SK-N-SH (cell line): ENCODE measurements at regions not wholly inside any gene's neighbourhood (a gene's known extent, or its start where the extent isn't known, plus 50 kb on each side); places are given as distances from the start of the nearest gene placed in this dataset.

Experiments used
- CTCF ChIA-PET: fragments of 300-600, 350-600 bp; formaldehyde crosslinking; extraction: SDS; loops from one replicate; lab custom pipeline; 2021; lab: Yijun Ruan, JAX
- POLR2A ChIA-PET: fragments of 350-600 bp; sonication (Branson Sonifier 250); formaldehyde crosslinking; extraction: SDS; loops from one replicate; lab custom pipeline; 2020; ENCODE audit warnings: antibody characterized with exemption, inconsistent platforms; lab: Yijun Ruan, JAX
- DNase-seq: peaks from one replicate; pipeline ENCODE4 v3.0.0; 2012
- H2AFZ ChIP-seq: fragments of 200-600 bp; sonication (generic); 2 replicates; pipeline ENCODE4 v1.8.1; 2016; ENCODE audit warnings: antibody characterized with exemption, mild to moderate bottlenecking, low read depth
- H3F3A ChIP-seq: fragments of 200-600 bp; sonication (generic); replicated peaks from 2 replicates; pipeline ENCODE3; 2016; ENCODE audit warnings: antibody characterized with exemption, mild to moderate bottlenecking; ENCODE audit not compliant: insufficient read depth
- H3K27ac ChIP-seq, 2 experiments: fragments of 200-500 bp in 1 of 2; fragments of 200-600 bp in 1 of 2; sonication (Bioruptor generic) in 1 of 2; sonication (generic), shearing (Covaris generic) in 1 of 2; 2 replicates each; pipeline versions ENCODE4 v1.5.1 to v1.6.1; 2014 to 2016; ENCODE audit warnings: low read depth in 2 of 2, inconsistent platforms in 1 of 2, low read length in 1 of 2, mild to moderate bottlenecking in 1 of 2, mixed read lengths in 1 of 2
- H3K27me3 ChIP-seq: fragments of 200-600 bp; sonication (generic), shearing (Covaris generic); 2 replicates; pipeline ENCODE4 v1.6.1; 2016; ENCODE audit warnings: mixed run types; ENCODE audit not compliant: insufficient read depth
- H3K36me3 ChIP-seq, 2 experiments: fragments of 200-500 bp in 1 of 2; fragments of 200-600 bp in 1 of 2; sonication (Bioruptor generic) in 1 of 2; sonication (generic) in 1 of 2; replicated peaks in 1 of 2; 2 replicates each; pipeline versions ENCODE3 to v1.5.1; 2014 to 2016; ENCODE audit warnings: low read length in 1 of 2, mild to moderate bottlenecking in 1 of 2; ENCODE audit not compliant: insufficient read depth in 2 of 2, control insufficient read depth in 1 of 2
- H3K4me1 ChIP-seq, 2 experiments: fragments of 200-500 bp in 1 of 2; fragments of 200-600 bp in 1 of 2; sonication (Bioruptor generic) in 1 of 2; sonication (generic), shearing (Covaris generic) in 1 of 2; 2 replicates each; pipeline versions ENCODE4 v1.5.1 to v1.6.1; 2014 to 2016; ENCODE audit warnings: low read depth in 1 of 2, low read length in 1 of 2, mixed run types in 1 of 2; ENCODE audit not compliant: insufficient read depth in 2 of 2, control insufficient read depth in 1 of 2
- H3K4me2 ChIP-seq: fragments of 200-600 bp; sonication (generic), shearing (Covaris generic); 2 replicates; pipeline ENCODE4 v1.6.1; 2017; ENCODE audit warnings: mixed run types
- H3K4me3 ChIP-seq, 2 experiments: fragments of 200-500 bp in 1 of 2; fragments of 200-600 bp in 1 of 2; sonication (Bioruptor generic) in 1 of 2; sonication (generic), shearing (Covaris generic) in 1 of 2; 2 replicates each; pipeline versions ENCODE4 v1.5.1 to v1.8.1; 2014 to 2016; ENCODE audit warnings: low read depth in 2 of 2, inconsistent platforms in 1 of 2, low read length in 1 of 2, mild to moderate bottlenecking in 1 of 2, mixed read lengths in 1 of 2, moderate library complexity in 1 of 2
- H3K79me2 ChIP-seq: fragments of 200-600 bp; sonication (generic); 2 replicates; pipeline ENCODE4 v1.8.1; 2017; ENCODE audit warnings: mild to moderate bottlenecking; ENCODE audit not compliant: insufficient read depth
- H3K9ac ChIP-seq: fragments of 200-600 bp; sonication (generic); 2 replicates; pipeline ENCODE4 v1.6.1; 2017; ENCODE audit warnings: mixed run types
- H3K9me2 ChIP-seq: fragments of 200-600 bp; sonication (generic); 2 replicates; pipeline ENCODE4 v1.6.1; 2017; ENCODE audit warnings: mixed run types
- H3K9me3 ChIP-seq: fragments of 200-600 bp; sonication (generic); 2 replicates; pipeline ENCODE4 v1.6.1; 2017; ENCODE audit warnings: mixed run types, mild to moderate bottlenecking, moderate library complexity
- H4K20me1 ChIP-seq: fragments of 200-600 bp; sonication (generic); 2 replicates; pipeline ENCODE4 v1.6.1; 2017; ENCODE audit warnings: mild to moderate bottlenecking, mixed run types; ENCODE audit not compliant: insufficient read depth
- CHD2 ChIP-seq: fragments of 150-350 bp; IDR thresholded peaks from 2 replicates; pipeline ENCODE4 v1.6.1; 2018; ENCODE audit warnings: low read length; ENCODE audit not compliant: partially characterized antibody
- CTCF ChIP-seq: fragments of 200-600 bp; sonication (generic); IDR thresholded peaks from 2 replicates; pipeline ENCODE4 v1.6.1; 2017; ENCODE audit warnings: antibody characterized with exemption, mild to moderate bottlenecking, moderate library complexity
- FOSL2 ChIP-seq: IDR thresholded peaks from 2 replicates; pipeline ENCODE4 v1.4.0; 2012; ENCODE audit warnings: low read depth, mild to moderate bottlenecking, moderate library complexity, borderline replicate concordance
- FOXM1 ChIP-seq: IDR thresholded peaks from 2 replicates; pipeline ENCODE4 v1.4.0; 2012; ENCODE audit warnings: low read depth, mild to moderate bottlenecking
- GABPA ChIP-seq: IDR thresholded peaks from 2 replicates; pipeline ENCODE4 v1.4.0; 2012; ENCODE audit warnings: low read depth, mild to moderate bottlenecking
- GATA2 ChIP-seq: sonication (generic); formaldehyde crosslinking; IDR thresholded peaks from 2 replicates; pipeline ENCODE4 v1.5.0; 2020; ENCODE audit warnings: mild to moderate bottlenecking, missing genetic modification reagents
- IRF3 ChIP-seq: fragments of 150-350 bp; IDR thresholded peaks from 2 replicates; pipeline ENCODE4 v1.6.1; 2016; ENCODE audit warnings: mild to moderate bottlenecking, low read depth, low read length
- JUND ChIP-seq: IDR thresholded peaks from 2 replicates; pipeline ENCODE4 v1.4.0; 2012
- MAX ChIP-seq: IDR thresholded peaks from 2 replicates; pipeline ENCODE4 v1.4.0; 2012; ENCODE audit warnings: low read depth
- MEF2A ChIP-seq: IDR thresholded peaks from 2 replicates; pipeline ENCODE4 v1.4.0; 2012; ENCODE audit warnings: low read depth, borderline replicate concordance
- NFIC ChIP-seq: IDR thresholded peaks from 2 replicates; pipeline ENCODE4 v1.4.0; 2012; ENCODE audit warnings: borderline replicate concordance
- NRF1 ChIP-seq: IDR thresholded peaks from 2 replicates; pipeline ENCODE4 v1.6.1; 2012; ENCODE audit warnings: low read depth, mild to moderate bottlenecking, low read length
- PBX3 ChIP-seq: IDR thresholded peaks from 2 replicates; pipeline ENCODE4; 2012
- RCOR1 ChIP-seq: fragments of 150-350 bp; IDR thresholded peaks from 2 replicates; pipeline ENCODE4 v1.6.1; 2017; ENCODE audit warnings: antibody characterized with exemption, low read length
- REST ChIP-seq: IDR thresholded peaks from 2 replicates; pipeline ENCODE4 v1.6.1; 2012; ENCODE audit warnings: mild to moderate bottlenecking, low read depth, low read length, moderate library complexity
- RXRA ChIP-seq: IDR thresholded peaks from 2 replicates; pipeline ENCODE4 v1.4.0; 2012; ENCODE audit warnings: low read depth, mild to moderate bottlenecking, borderline replicate concordance
- SMC3 ChIP-seq: IDR thresholded peaks from 2 replicates; pipeline ENCODE4 v1.6.1; 2012; ENCODE audit warnings: low read depth, low read length, improper control_type of control experiment
- TAF1 ChIP-seq: IDR thresholded peaks from 2 replicates; pipeline ENCODE4 v1.6.1; 2012; ENCODE audit warnings: low read depth, mild to moderate bottlenecking, low read length, moderate library complexity, borderline replicate concordance
- TEAD4 ChIP-seq: IDR thresholded peaks from 2 replicates; pipeline ENCODE4 v1.4.0; 2012; ENCODE audit warnings: mild to moderate bottlenecking, borderline replicate concordance; ENCODE audit not compliant: insufficient read depth
- ZBTB33 ChIP-seq: IDR thresholded peaks from 2 replicates; pipeline ENCODE4 v1.4.0; 2012; ENCODE audit warnings: low read depth, borderline replicate concordance

GRCh38 chr13:89574077-89574476, 1773.4 kb upstream of the MIR17HG start (continued):
- TF ChIP-seq IRF3, result no peak
- TF ChIP-seq NFIC, result no peak
- TF ChIP-seq NRF1, result no peak
- TF ChIP-seq ZBTB33, result no peak
- no peak for TF ChIP-seq GABPA

GRCh38 chr13:89577301-89577700, 1770.2 kb upstream of the MIR17HG start:
- Histone ChIP-seq H3K4me1 (no peaks in the 10 kb centered on the region), H3K4me2 (no peak overlapping the region), H3K27me3 (no peaks in the 10 kb centered on the region), H3K79me2 (no peaks in the 10 kb centered on the region), H4K20me1 (no peaks in the 10 kb centered on the region), H3K9me3 (no peaks in the 10 kb centered on the region), H3K27ac (no peak overlapping the region), H3K4me3 (no peak overlapping the region), H3K36me3 (no peaks in the 10 kb centered on the region), H3K9ac (no peak overlapping the region), H2AFZ (no peak overlapping the region), H3K9me2 (no peaks in the 10 kb centered on the region), H3F3A (no peaks in the 10 kb centered on the region)
- no peak for DNase-seq
- POLR2A ChIA-PET, result no interaction called here
- CTCF ChIA-PET, result interaction anchor here (2.3 kb wide), 1 partner anchor 118 kb away, joined by 5 read pairs; no protein-coding TSS in a partner anchor
- TF ChIP-seq PBX3 (no peak), RCOR1 (no peak), MAX (no peak), FOXM1 (no peak), CTCF (no peak), SMC3 (no peak), TAF1 (no peak), GATA2 (no peak), JUND (no peak), TEAD4 (no peak), GABPA (no peak), CHD2 (no peak), REST (no peak), MEF2A (no peak), ZBTB33 (no peak), RXRA (no peak), FOSL2 (no peak)
